ENCODE measurements at regions not wholly inside any gene's neighbourhood (a gene's known extent, or its start where the extent isn't known, plus 50 kb on each side); places are given as distances from the start of the nearest gene placed in this dataset.

DNA sequence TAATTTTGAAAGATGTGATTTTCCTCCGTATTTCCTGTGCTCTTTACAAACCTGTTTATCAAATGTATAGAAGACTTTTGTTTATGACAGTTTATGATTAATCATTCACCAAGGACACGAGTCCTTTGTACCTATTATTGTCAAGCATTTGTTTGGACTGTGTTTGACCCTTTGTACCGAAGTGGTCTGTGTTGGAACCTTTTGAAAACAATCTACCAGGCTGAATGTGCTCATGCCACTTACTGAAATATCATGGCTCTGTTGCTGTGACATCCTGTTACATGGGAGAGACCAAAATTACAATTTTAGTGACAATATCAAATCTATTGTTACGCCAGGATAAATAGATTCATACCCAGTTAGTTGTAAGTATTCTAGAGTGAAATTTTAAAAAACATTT lies 193.6 kb downstream of the IRS2 start:
- Histone ChIP-seq H3K4me2 (no peak overlapping the region), H4K20me1 (ENCODE audit: insufficient read depth) (no peaks in the 10 kb centered on the region)

DNA sequence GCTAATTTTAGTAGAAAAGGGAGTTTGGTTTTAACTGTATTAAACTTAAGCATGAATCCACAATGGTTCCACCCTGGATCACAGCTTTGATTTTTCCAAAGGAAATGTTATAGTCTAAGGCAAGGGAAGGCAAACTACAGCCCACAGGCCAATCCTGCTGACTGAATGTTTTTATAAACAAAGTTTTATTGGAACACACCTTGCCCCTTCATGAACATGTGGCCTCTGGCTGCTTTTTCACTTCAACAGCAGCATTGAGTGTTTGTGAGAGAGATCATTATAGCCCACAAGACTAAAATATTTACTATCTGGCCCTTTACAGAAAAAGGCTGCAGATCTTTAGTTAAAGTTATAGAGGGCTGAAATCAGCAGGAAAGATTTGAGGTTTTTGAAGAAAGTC lies 198.7 kb downstream of the IRS2 start:
- no peaks in the 10 kb centered on the region for H3K27me3 ChIP-seq (ENCODE audit: insufficient read depth, low read depth)
- no peak overlapping the region for H2AFZ ChIP-seq (ENCODE audit: low read depth)
- no peak overlapping the region for H3K4me3 ChIP-seq (IDR thresholded peaks at IDR 0.05; ENCODE audit: insufficient read depth, low read depth, low read length)
- H3K27ac ChIP-seq, result no peak overlapping the region
- no peaks in the 10 kb centered on the region for H3K4me1 ChIP-seq (ENCODE audit: low read depth, poor library complexity, severe bottlenecking)
- H4K20me1 ChIP-seq (ENCODE audit: insufficient read depth), result no peaks in the 10 kb centered on the region
- H3K79me2 ChIP-seq (ENCODE audit: insufficient read depth, low read depth), result no peaks in the 10 kb centered on the region
- no peaks in the 10 kb centered on the region for H3K36me3 ChIP-seq (ENCODE audit: insufficient read depth)
- TF ChIP-seq CTCF (conservative IDR thresholded peaks at IDR 0.05; ENCODE audit: low read depth, low read length), result no peak
- H3K9ac ChIP-seq, result no peak overlapping the region
- H3K4me2 ChIP-seq, result no peak overlapping the region

More for the DNA sequence above, 193.6 kb downstream of the IRS2 start:
- Histone ChIP-seq H2AFZ (ENCODE audit: low read depth) (no peak overlapping the region), H3K27me3 (ENCODE audit: insufficient read depth, low read depth) (no peaks in the 10 kb centered on the region), H3K36me3 (ENCODE audit: insufficient read depth) (no peaks in the 10 kb centered on the region), H3K4me1 (ENCODE audit: low read depth, poor library complexity, severe bottlenecking) (no peaks in the 10 kb centered on the region), H3K79me2 (ENCODE audit: insufficient read depth, low read depth) (no peaks in the 10 kb centered on the region), H3K9ac (no peak overlapping the region), H3K4me3 (IDR thresholded peaks at IDR 0.05; ENCODE audit: insufficient read depth, low read depth, low read length) (no peak overlapping the region), H3K27ac (no peak overlapping the region)
- TF ChIP-seq CTCF (conservative IDR thresholded peaks at IDR 0.05; ENCODE audit: low read depth, low read length), result no peak

DNA sequence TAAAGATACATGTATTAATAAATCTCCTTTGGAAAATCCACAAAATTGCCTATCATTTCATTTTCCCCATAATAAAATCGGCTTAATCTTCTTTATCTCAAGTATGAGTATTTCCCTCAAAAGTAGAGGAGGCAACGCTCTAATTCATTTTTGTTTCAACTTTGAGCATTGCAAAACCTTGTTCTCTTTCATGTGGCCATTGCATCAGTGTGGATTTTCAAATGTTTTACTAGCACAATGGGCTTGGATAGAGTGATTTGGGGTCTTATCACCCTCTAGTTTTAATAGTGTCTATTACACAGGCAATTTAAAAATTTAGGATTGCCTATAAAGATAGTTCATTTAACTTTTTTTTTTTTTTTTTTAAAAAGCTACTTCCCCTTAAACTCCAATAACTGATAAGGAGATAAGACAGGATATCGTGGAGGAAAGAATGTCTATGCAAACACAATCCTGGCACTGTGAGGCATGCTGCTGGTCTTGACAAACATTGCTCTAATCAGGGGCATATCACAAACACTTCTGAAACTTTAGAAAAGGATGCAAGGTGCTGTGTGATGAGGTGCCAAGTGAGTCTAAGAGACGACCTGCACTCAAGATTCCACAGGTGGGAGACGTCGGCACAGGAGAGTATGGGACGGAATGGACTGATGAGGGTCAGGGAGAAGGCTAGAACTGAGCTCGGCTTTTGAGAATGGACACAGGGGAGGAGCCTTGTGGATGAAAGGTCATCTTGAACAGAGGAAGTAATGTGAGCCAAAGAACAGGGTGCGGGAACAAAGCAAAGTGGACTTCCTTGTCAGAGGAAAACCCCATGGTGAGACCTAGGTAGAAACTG lies 199.7 kb downstream of the IRS2 start:
- Histone ChIP-seq H3K4me1 (ENCODE audit: low read depth, poor library complexity, severe bottlenecking) (no peaks in the 10 kb centered on the region), H3K79me2 (ENCODE audit: insufficient read depth, low read depth) (no peaks in the 10 kb centered on the region), H2AFZ (ENCODE audit: low read depth) (no peak overlapping the region), H3K36me3 (ENCODE audit: insufficient read depth) (no peaks in the 10 kb centered on the region), H3K27ac (no peak overlapping the region), H3K9ac (no peak overlapping the region), H3K4me3 (IDR thresholded peaks at IDR 0.05; ENCODE audit: insufficient read depth, low read depth, low read length) (no peak overlapping the region), H3K4me2 (no peak overlapping the region), H3K27me3 (ENCODE audit: insufficient read depth, low read depth) (no peaks in the 10 kb centered on the region), H4K20me1 (ENCODE audit: insufficient read depth) (no peaks in the 10 kb centered on the region)
- TF ChIP-seq CTCF (conservative IDR thresholded peaks at IDR 0.05; ENCODE audit: low read depth, low read length), result no peak

- H4K20me1 ChIP-seq (ENCODE audit: insufficient read depth), result no peaks in the 10 kb centered on the region
- H3K27ac ChIP-seq, result no peak overlapping the region
- H3K4me1 ChIP-seq (ENCODE audit: low read depth, poor library complexity, severe bottlenecking), result no peaks in the 10 kb centered on the region
- H3K36me3 ChIP-seq (ENCODE audit: insufficient read depth), result no peaks in the 10 kb centered on the region
- H2AFZ ChIP-seq (ENCODE audit: low read depth), result no peak overlapping the region
- H3K4me2 ChIP-seq, result no peak overlapping the region
- no peak for TF ChIP-seq CTCF (conservative IDR thresholded peaks at IDR 0.05; ENCODE audit: low read depth, low read length)
- H3K4me3 ChIP-seq (IDR thresholded peaks at IDR 0.05; ENCODE audit: insufficient read depth, low read depth, low read length), result no peak overlapping the region
- no peaks in the 10 kb centered on the region for H3K27me3 ChIP-seq (ENCODE audit: insufficient read depth, low read depth)
- no peaks in the 10 kb centered on the region for H3K79me2 ChIP-seq (ENCODE audit: insufficient read depth, low read depth)
- no peak overlapping the region for H3K9ac ChIP-seq
These were observed 201.5 kb downstream of the IRS2 start for GRCh38 chr13:109584844-109585361.
